ENCODE measurements at regions not wholly inside any gene's neighbourhood (a gene's known extent, or its start where the extent isn't known, plus 50 kb on each side); places are given as distances from the start of the nearest gene placed in this dataset.

DNA sequence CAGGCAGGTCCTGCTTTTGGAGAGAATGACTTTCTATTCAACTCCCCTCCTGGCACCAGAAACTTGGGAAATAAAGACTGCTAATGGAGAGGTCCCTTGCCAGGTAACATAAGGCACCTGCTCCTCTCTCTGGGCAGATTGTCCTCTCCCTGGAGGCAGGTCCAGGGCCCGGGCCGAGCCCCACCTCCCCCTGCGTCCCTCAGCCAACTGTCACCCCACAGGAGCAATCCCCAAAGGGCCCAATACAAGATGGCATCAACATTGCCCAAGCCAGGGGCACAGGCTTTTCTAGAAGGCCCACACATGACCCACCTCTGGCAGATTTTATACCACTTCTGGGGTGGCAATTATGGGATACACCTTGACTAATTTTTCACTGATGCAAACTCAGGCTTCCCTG lies 145.2 kb downstream of the HERPUD2 start:
- Histone ChIP-seq H3K4me3 (no peak overlapping the region), H3K27me3 (no peaks in the 10 kb centered on the region), H3K27ac (no peak overlapping the region), H3K36me3 (no peaks in the 10 kb centered on the region), H3K9me3 (no peaks in the 10 kb centered on the region), H3K4me1 (no peaks in the 10 kb centered on the region)
- in situ Hi-C loops (cut with MboI; ENCODE audit: low sequenced_read_pairs in 4 of 4), result loop anchor here in 1 of 4 donors (25.0 kb wide), 1 partner anchor 362 kb away; no protein-coding TSS in a partner anchor
- DNase-seq (no peak), ATAC-seq (no peak)
- intact Hi-C loops (cut with DNase I; ENCODE audit: low total_unique reads), result no loop called here
- TF ChIP-seq POLR2A (IDR thresholded peaks at IDR 0.05), result no peak
- TF ChIP-seq, protein P1, sequence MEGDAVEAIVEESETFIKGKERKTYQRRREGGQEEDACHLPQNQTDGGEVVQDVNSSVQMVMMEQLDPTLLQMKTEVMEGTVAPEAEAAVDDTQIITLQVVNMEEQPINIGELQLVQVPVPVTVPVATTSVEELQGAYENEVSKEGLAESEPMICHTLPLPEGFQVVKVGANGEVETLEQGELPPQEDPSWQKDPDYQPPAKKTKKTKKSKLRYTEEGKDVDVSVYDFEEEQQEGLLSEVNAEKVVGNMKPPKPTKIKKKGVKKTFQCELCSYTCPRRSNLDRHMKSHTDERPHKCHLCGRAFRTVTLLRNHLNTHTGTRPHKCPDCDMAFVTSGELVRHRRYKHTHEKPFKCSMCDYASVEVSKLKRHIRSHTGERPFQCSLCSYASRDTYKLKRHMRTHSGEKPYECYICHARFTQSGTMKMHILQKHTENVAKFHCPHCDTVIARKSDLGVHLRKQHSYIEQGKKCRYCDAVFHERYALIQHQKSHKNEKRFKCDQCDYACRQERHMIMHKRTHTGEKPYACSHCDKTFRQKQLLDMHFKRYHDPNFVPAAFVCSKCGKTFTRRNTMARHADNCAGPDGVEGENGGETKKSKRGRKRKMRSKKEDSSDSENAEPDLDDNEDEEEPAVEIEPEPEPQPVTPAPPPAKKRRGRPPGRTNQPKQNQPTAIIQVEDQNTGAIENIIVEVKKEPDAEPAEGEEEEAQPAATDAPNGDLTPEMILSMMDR (IDR thresholded peaks at IDR 0.05 in 4 of 5, conservative IDR thresholded peaks at IDR 0.05 in 1 of 5), result no peak

DNA sequence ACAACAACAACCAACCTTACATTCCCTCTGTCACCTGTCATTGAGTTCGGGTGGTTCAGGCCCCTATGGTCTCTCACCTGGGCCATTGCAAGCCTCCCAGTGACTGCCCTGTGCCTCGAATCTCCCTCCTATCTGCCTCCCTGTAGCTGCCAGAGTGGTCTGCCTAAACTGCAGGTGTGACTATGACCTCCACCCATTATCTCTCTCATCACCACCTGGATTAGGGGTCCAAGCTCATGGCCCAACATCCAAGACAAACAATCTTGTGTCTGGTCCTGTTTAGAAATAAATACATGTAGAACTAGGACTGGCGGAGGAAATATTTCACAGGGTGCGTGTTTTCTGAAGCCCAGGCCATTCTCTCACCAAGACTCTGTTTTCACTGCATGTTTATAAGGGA lies 146.6 kb downstream of the HERPUD2 start:
- no peaks in the 10 kb centered on the region for H3K9me3 ChIP-seq
- H3K27me3 ChIP-seq, result no peaks in the 10 kb centered on the region
- intact Hi-C loops (cut with DNase I; ENCODE audit: low total_unique reads) (no loop called here), in situ Hi-C loops (cut with MboI; ENCODE audit: low sequenced_read_pairs in 4 of 4) (loop anchor here in 1 of 4 donors (25.0 kb wide), 1 partner anchor 361 kb away; no protein-coding TSS in a partner anchor)
- no peaks in the 10 kb centered on the region for H3K36me3 ChIP-seq
- no peak for ATAC-seq
- H3K4me3 ChIP-seq, result no peak overlapping the region
- no peak overlapping the region for H3K27ac ChIP-seq
- no peak for TF ChIP-seq POLR2A (IDR thresholded peaks at IDR 0.05)
- TF ChIP-seq, protein P1 (IDR thresholded peaks at IDR 0.05 in 4 of 5, conservative IDR thresholded peaks at IDR 0.05 in 1 of 5), result no peak
- DNase-seq, result no peak
- no peaks in the 10 kb centered on the region for H3K4me1 ChIP-seq

DNA sequence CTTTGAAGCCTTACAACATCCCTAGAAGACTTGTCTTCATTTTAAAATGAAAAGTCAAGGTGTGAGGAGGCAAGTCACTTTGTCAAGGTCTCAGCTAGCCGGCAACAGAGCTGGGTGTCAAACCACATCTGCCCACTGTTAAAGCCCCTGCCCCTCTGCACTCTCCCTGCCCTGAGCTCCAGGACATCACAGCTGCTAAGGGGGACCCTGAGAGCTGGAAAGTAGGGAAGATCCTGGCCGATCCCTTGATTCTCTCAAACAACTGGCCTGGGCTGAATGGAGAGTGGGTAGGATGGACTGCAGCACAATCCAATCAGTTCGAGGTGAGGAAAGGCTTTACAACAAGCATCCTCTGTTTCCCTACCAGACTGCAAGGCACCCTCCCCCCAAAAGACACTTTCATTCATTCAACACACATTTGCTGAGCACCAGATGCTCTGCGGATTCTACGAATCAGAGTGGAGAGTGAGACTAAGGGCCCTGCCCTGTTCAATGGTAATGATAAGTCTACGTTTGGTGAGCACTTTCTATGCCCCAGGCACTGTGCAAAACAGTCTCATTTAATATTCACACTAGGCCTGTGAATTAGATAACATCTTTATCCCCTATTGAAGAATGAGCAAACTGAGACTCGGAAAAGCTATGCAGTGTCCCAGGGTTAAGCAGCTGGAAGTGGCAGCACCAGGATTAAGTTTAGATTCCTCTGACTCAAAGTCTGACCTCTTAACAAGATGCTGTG lies 148.1 kb downstream of the HERPUD2 start:
- Histone ChIP-seq H3K4me1 (no peaks in the 10 kb centered on the region), H3K4me3 (no peak overlapping the region), H3K27ac (no peak overlapping the region), H3K27me3 (no peaks in the 10 kb centered on the region), H3K36me3 (no peaks in the 10 kb centered on the region), H3K9me3 (no peaks in the 10 kb centered on the region)
- intact Hi-C loops (cut with DNase I; ENCODE audit: low total_unique reads) (no loop called here), in situ Hi-C loops (cut with MboI; ENCODE audit: low sequenced_read_pairs in 4 of 4) (loop anchor here in 1 of 4 donors (25.0 kb wide), 1 partner anchor 360 kb away; no protein-coding TSS in a partner anchor)
- DNase-seq (no peak), ATAC-seq (no peak)
- TF ChIP-seq, protein P1 (IDR thresholded peaks at IDR 0.05 in 4 of 5, conservative IDR thresholded peaks at IDR 0.05 in 1 of 5), result no peak

DNA sequence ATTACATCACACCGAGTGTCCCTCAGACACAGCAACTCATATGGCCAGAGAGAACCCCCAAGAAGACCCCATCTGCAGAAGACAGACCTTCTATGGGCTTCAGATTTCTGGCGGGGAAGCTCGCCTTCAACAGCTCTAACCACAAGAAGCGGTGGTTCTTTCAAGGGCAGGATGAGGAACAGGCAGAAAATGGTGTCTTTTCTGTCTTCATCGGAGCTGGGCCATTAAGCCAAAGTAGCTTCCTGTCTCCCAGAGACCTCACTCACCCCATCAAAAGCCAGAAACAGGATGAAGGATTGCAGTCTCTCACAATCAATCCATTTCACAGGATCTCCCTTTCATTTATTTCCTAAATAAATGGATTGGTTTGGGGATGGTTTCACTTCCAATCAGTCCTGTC lies 149.1 kb downstream of the HERPUD2 start:
- H3K27ac ChIP-seq, result no peak overlapping the region

DNA sequence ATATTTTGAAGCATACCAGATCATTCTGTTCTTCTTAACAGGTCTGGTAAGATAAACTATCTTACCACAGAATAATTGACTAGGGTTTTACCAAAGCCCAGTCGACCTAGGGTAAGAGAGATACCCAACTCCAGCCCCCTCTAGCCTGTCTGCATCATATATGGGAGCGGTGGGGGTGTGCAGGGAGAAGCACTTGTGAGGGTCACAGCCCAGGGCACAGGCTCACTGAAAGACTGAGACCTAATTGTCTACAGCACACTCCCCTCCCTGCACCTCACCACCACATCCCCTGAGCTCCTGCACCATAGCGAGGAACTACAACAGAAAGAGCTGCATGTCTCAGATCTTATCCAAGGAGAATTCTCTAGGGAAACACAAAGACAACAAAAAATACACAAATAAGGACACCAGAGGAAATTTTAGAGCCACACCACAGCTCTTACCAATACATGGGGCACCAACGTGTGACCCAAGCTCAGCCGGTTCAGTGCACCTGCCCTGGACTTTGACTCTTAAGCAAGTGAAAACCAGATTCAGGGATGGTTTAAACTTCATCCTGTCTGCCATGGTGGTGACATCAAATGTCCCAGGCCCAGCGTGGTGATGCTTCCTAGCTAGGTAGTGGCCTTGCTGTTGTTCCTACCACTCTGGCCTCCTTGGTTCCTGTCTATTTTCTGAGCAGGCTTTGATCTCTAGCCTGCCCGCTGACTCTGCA lies 150.8 kb downstream of the HERPUD2 start:
- H3K27ac ChIP-seq, result no peak overlapping the region
- ATAC-seq (no peak), DNase-seq (no peak)
- H3K27me3 ChIP-seq, result no peaks in the 10 kb centered on the region
- in situ Hi-C loops (cut with MboI; ENCODE audit: low sequenced_read_pairs in 4 of 4), result loop anchor here in 1 of 4 donors (25.0 kb wide), 1 partner anchor 357 kb away; no protein-coding TSS in a partner anchor
- no peaks in the 10 kb centered on the region for H3K9me3 ChIP-seq
- TF ChIP-seq, protein P1 (IDR thresholded peaks at IDR 0.05 in 4 of 5, conservative IDR thresholded peaks at IDR 0.05 in 1 of 5), result no peak
- TF ChIP-seq POLR2A (IDR thresholded peaks at IDR 0.05), result no peak
- no peaks in the 10 kb centered on the region for H3K4me1 ChIP-seq
- intact Hi-C loops (cut with DNase I; ENCODE audit: low total_unique reads), result no loop called here
- no peak overlapping the region for H3K4me3 ChIP-seq
- H3K36me3 ChIP-seq, result no peaks in the 10 kb centered on the region

More for the DNA sequence above, 149.1 kb downstream of the HERPUD2 start:
- ATAC-seq (no peak), DNase-seq (no peak)
- H3K4me3 ChIP-seq, result no peak overlapping the region
- TF ChIP-seq POLR2A (IDR thresholded peaks at IDR 0.05), result no peak
- H3K36me3 ChIP-seq, result no peaks in the 10 kb centered on the region
- intact Hi-C loops (cut with DNase I; ENCODE audit: low total_unique reads) (no loop called here), in situ Hi-C loops (cut with MboI; ENCODE audit: low sequenced_read_pairs in 4 of 4) (loop anchor here in 1 of 4 donors (25.0 kb wide), 1 partner anchor 359 kb away; no protein-coding TSS in a partner anchor)
- H3K27me3 ChIP-seq, result no peaks in the 10 kb centered on the region
- H3K4me1 ChIP-seq, result no peaks in the 10 kb centered on the region
- no peaks in the 10 kb centered on the region for H3K9me3 ChIP-seq

Data from gastrocnemius medialis (tissue), 4 donors.